Liver (tissue), 8 donors: ENCODE measurements at regions not wholly inside any gene's neighbourhood (a gene's known extent, or its start where the extent isn't known, plus 50 kb on each side); places are given as distances from the start of the nearest gene placed in this dataset.

ENCODE experiments used
- DNase-seq: peaks from one replicate; pipeline ENCODE4 v3.0.0-alpha.2; 2017; ENCODE audit warnings: low spot score
- H3K27ac ChIP-seq, 2 donors: one replicate each; pipeline ENCODE4 v1.7.0; 2013; ENCODE audit warnings: inconsistent platforms in 2 of 2, low read length in 2 of 2, control low read depth in 1 of 2, low read depth in 1 of 2, mild to moderate bottlenecking in 1 of 2
- H3K27me3 ChIP-seq, 4 donors: one replicate each; pipeline versions ENCODE4 v1.6.1 to v1.7.0; 2013; ENCODE audit warnings: low read length in 3 of 4, inconsistent platforms in 1 of 4, mild to moderate bottlenecking in 1 of 4, moderate library complexity in 1 of 4; ENCODE audit not compliant: control insufficient read depth in 4 of 4, insufficient read depth in 4 of 4
- H3K36me3 ChIP-seq, 4 donors: one replicate each; pipeline versions ENCODE4 v1.6.1 to v1.7.0; 2013; ENCODE audit warnings: low read length in 3 of 4, mild to moderate bottlenecking in 3 of 4, low read depth in 1 of 4, moderate library complexity in 1 of 4; ENCODE audit not compliant: control insufficient read depth in 4 of 4, insufficient read depth in 3 of 4
- H3K4me1 ChIP-seq, 4 donors: one replicate each; pipeline versions ENCODE4 v1.6.1 to v1.7.0; 2013; ENCODE audit warnings: low read length in 3 of 4, mild to moderate bottlenecking in 3 of 4, moderate library complexity in 1 of 4; ENCODE audit not compliant: control insufficient read depth in 4 of 4, insufficient read depth in 4 of 4
- H3K4me3 ChIP-seq, 3 donors: one replicate each; pipeline versions ENCODE4 v1.6.1 to v1.7.0; 2013; ENCODE audit warnings: low read length in 3 of 3, control low read depth in 1 of 3, low read depth in 1 of 3, mild to moderate bottlenecking in 1 of 3
- H3K9ac ChIP-seq, 2 donors: one replicate each; pipeline ENCODE4 v1.7.0; 2013; ENCODE audit warnings: low read length in 2 of 2, mild to moderate bottlenecking in 2 of 2, moderate library complexity in 2 of 2, control low read depth in 1 of 2, low read depth in 1 of 2
- H3K9me3 ChIP-seq, 4 donors: one replicate each; pipeline versions ENCODE4 v1.6.1 to v1.7.0; 2013; ENCODE audit warnings: low read length in 3 of 4; ENCODE audit not compliant: control insufficient read depth in 4 of 4
- CTCF ChIP-seq: fragments of 150-350 bp; IDR thresholded peaks from 2 replicates; pipeline ENCODE4 v1.5.1; 2017; ENCODE audit warnings: improper control_type of control experiment, low read depth, low read length; ENCODE audit not compliant: missing input control
- EGR1 ChIP-seq, 2 donors: IDR thresholded peaks; 2 replicates each; pipeline ENCODE4 v1.6.1; 2016 to 2018; ENCODE audit warnings: antibody characterized with exemption in 2 of 2, low read depth in 2 of 2
- FOXA1 ChIP-seq: IDR thresholded peaks from 2 replicates; pipeline ENCODE4 v1.6.1; 2016; ENCODE audit warnings: antibody characterized with exemption
- FOXA2 ChIP-seq: IDR thresholded peaks from 2 replicates; pipeline ENCODE4 v1.6.1; 2016; ENCODE audit warnings: antibody characterized with exemption
- GABPA ChIP-seq, 2 donors: IDR thresholded peaks in 1 of 2; conservative IDR thresholded peaks in 1 of 2; 2 replicates each; pipeline ENCODE4 v1.6.1; 2016; ENCODE audit warnings: antibody characterized with exemption in 2 of 2, mild to moderate bottlenecking in 1 of 2, moderate library complexity in 1 of 2
- JUND ChIP-seq, 2 donors: IDR thresholded peaks; 2 replicates each; pipeline ENCODE4 v1.6.1; 2016; ENCODE audit warnings: antibody characterized with exemption in 2 of 2
- RAD21 ChIP-seq, 2 donors: IDR thresholded peaks; 2 replicates each; pipeline ENCODE4 v1.6.1; 2016; ENCODE audit warnings: antibody characterized with exemption in 2 of 2, mild to moderate bottlenecking in 2 of 2
- SP1 ChIP-seq: IDR thresholded peaks from 2 replicates; pipeline ENCODE4 v1.6.1; 2018; ENCODE audit warnings: antibody characterized with exemption, mild to moderate bottlenecking
- TAF1 ChIP-seq: conservative IDR thresholded peaks from 2 replicates; pipeline ENCODE4 v1.6.1; 2016; ENCODE audit warnings: antibody characterized with exemption, mild to moderate bottlenecking
- WGBS: extraction: QIAGEN DNeasy Blood & Tissue Kit; methylation state at CpG from one replicate; pipeline ENCODE4 v1.1.7; 2013; 5-methylcytosine and 5-hydroxymethylcytosine counted together
- TF ChIP-seq, protein P1 (sequence below): IDR thresholded peaks from 2 replicates; pipeline ENCODE4 v1.6.1; 2016; ENCODE audit warnings: antibody characterized with exemption
- donor health status: healthy.
- donor health status: healthy.
- donor health status: healthy.
- donor health status: healthy.
- donor health status: healthy.

- peaks cover 0 to 4% (median 3%) of the 10 kb centered on the region in 4 donors for H3K9me3 ChIP-seq
- TF ChIP-seq RAD21 (IDR thresholded peaks at IDR 0.05), result no peak
- TF ChIP-seq FOXA1, result no peak
- TF ChIP-seq SP1, result no peak
- TF ChIP-seq EGR1 (IDR thresholded peaks at IDR 0.05; ENCODE audit: low read depth in 2 of 2), result no peak
- TF ChIP-seq, protein P1, sequence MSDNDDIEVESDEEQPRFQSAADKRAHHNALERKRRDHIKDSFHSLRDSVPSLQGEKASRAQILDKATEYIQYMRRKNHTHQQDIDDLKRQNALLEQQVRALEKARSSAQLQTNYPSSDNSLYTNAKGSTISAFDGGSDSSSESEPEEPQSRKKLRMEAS, result no peak
- no peak for TF ChIP-seq JUND (IDR thresholded peaks at IDR 0.05)
- TF ChIP-seq TAF1, result no peak
- no peak for TF ChIP-seq FOXA2
- H3K27ac ChIP-seq, result no peak overlapping the region
- no peak overlapping the region for H3K4me3 ChIP-seq
- H3K36me3 ChIP-seq, result no peaks in the 10 kb centered on the region
- 77% methylated on average over 9 of the region's 9 CpGs for WGBS
- no peak for DNase-seq
- H3K27me3 ChIP-seq, result no peaks in the 10 kb centered on the region
- no peaks in the 10 kb centered on the region for H3K4me1 ChIP-seq
- H3K9ac ChIP-seq, result no peak overlapping the region
Observed at GRCh38 chr22:48238284-48238915, 1476.0 kb downstream of the TBC1D22A start.

DNA sequence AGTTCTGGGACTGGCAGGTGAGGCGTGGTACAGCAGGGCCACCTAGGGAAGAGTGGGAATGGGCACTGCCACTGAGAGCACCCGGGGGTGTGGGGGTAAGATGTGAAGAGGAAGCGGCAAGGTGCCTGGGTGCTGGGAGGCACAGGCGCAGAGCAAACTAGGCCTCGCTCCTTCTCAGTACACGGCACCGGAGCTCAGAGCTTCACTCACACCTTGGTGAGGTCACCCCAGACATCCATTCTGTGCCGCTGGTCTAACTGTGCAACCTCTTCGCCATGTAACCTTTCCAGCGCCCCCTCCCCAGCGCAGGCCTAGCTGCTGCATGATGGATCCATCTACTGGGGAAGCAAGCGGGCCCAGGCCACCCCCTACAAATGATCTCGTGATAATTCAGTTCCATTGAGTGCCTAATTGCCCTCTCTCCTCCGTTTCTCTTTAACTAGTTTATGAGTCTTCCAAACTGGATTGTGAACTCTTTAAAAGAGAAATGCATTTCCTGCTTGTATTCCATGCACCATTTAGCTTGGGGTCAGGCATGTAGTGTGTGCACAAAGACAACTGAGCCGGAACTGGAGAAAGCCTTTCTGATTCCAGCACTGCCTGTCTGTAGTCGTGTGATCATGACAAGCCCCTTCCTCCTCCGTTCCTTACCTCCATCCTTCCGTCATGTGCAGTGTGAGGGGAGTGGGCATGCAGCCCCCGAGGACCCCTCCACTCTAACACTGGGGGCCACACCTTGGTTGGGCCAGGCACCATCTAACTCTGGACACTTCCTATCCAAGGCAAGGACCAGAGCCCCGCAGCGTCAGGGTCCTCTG lies 1475.2 kb downstream of the TBC1D22A start:
- WGBS, result 80% methylated on average over 21 of the region's 21 CpGs
- Histone ChIP-seq H3K36me3 (no peaks in the 10 kb centered on the region), H3K9ac (no peak overlapping the region), H3K27ac (no peak overlapping the region), H3K4me3 (no peak overlapping the region), H3K4me1 (no peaks in the 10 kb centered on the region), H3K9me3 (peaks cover 0 to 4% (median 3%) of the 10 kb centered on the region in 4 donors), H3K27me3 (no peaks in the 10 kb centered on the region)
- no peak for TF ChIP-seq FOXA2
- DNase-seq, result peak; percentile 16

DNA sequence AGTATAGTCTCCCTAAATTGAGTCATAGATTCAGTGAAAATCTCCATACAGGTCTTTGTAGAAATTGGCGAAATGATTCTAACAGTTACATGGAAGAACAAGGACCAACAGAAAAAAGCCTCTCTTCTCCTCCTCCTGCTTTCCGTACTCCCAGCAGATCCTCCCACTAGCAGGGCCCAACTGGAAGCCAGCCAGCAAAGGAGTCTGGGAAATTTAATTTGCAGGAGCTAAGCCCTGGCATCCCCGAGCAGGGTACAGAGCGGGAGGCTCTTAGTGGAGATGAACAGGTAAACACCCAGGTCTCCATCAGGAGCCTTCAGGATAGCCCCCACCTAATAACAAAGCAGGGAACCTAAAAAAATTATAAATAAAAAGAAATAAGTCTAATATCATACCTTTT lies 1473.8 kb downstream of the TBC1D22A start:
- TF ChIP-seq TAF1 (no peak), CTCF (no peak), GABPA (IDR thresholded peaks at IDR 0.05 in 1 of 2, conservative IDR thresholded peaks at IDR 0.05 in 1 of 2) (no peak)
- TF ChIP-seq, protein P1, result no peak
- H3K9ac ChIP-seq, result no peak overlapping the region
- WGBS, result 73% methylated on average over 4 of the region's 4 CpGs
- peaks cover 0 to 4% (median 3%) of the 10 kb centered on the region in 4 donors for H3K9me3 ChIP-seq
- H3K36me3 ChIP-seq, result no peaks in the 10 kb centered on the region
- no peaks in the 10 kb centered on the region for H3K27me3 ChIP-seq
- H3K4me1 ChIP-seq, result no peaks in the 10 kb centered on the region
- DNase-seq, result no peak
- no peak overlapping the region for H3K27ac ChIP-seq
- H3K4me3 ChIP-seq, result no peak overlapping the region
